Inferior parietal cortex (tissue), 1 donor: ENCODE measurements at regions not wholly inside any gene's neighbourhood (a gene's known extent, or its start where the extent isn't known, plus 50 kb on each side); places are given as distances from the start of the nearest gene placed in this dataset.
"Not testable (repeated sequence)": the region's sequence is repeated elsewhere in the genome, so short reads cannot be mapped to it uniquely, and the experiment has no call there.

ENCODE experiments used
- DNase-seq: peaks from one replicate; pipeline ENCODE4 v3.0.0-alpha.2; 2016; ENCODE audit errors: extremely low spot score

DNA sequence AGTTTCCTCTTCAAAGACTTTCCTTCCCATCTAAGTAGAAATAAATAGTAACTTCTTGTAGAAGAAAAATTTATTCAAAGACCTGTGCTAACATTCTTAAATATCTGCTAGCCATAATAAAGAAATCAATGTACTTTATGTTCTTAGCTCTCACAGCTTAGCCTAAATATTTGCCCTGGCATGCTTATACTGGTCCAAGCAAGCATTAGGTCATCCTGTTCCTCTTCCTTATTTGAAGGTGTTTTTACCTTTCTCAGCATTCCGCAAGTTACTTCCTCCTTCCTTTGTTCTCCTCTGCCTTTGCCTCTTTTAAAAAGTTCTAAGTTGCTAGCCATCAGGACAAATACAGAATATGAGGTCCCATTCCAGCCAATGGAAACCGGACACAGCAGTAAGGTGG is 623.9 kb downstream of the EPM2A start:
- DNase-seq: not testable (repeated sequence)

DNA sequence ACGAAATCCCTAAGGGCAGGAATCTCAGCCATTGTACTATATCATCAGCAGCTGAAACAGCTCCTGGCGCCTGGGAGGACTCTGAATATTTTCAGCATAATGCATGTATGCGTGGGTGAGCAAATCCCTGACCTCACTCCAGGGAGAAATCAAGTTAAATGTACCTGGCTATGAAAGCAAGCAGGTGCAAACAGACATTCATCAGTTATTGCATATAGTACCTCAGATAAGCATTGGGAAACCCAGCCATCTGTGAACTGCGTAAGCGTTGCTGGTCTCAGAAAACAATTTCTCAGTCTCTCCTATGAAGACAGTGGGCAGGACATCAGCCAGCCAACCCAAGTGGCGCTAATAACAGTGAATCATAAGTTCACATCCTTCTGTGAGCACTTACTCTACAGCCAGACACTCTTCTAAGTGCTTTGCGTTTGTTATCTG is 622.6 kb downstream of the EPM2A start:
- DNase-seq: no peak

DNA sequence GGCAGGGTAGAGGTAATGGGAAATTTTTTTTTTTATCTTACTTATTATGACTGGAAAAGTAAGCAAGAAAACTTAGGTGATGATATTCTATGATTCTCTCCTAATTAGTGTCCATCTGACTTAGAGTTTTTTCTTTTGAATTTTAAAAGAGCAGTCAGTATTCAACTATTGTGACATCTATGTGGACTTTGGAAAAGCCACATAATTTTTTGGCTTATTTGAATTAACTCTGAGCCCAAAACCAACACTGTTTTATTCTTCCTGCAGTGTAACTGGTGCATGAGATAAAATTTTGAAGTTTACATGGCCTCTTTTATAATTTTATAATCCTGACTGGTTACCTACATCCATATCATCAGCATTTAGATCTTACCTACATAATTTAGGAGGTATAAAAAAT is 619.7 kb downstream of the EPM2A start:
- no peak for DNase-seq

DNA sequence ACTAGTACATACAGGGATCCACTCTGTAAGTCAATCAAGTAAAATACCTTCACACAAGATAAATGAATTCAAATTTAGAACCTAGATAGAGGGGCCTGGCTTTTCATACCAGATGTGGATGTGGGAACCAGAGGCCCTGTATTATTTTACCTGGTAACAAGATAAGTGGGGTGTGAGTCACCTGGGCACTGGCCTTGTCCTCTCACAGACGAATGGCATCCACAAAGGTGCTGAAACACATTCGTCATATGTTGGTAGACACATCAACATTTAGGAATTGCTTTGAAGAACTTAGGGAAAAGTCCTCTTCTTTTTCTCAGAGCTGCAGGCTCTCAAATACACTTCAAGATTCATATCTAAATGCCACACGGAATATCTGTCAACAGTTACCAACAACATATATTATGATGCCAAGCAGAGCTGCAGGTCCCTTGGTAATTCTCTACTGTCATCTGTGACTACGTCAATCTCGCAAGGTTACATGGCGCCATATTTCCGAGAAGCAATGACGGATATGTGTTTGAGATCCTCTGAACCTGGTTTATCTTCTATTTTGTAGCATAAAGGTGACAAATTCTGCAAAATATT is 618.6 kb downstream of the EPM2A start:
- no peak for DNase-seq

DNA sequence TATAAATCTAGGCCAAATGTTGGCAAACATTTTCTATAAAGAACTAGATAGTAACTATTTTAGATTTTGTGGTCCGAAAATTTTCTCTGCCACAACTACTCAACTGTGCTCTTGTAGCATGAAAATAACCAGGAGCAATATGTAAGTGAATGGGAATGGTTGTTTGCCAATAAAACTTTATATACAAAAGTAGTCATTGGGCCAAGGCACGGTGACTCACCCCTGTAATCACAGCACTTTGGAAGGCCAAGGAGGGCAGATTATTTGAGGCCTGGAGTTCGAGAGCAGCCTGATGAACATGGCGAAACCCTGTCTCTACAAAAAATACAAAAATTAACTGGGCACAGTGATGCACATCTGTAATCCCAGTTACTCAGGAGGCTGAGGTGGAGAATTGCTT is 617.1 kb downstream of the EPM2A start:
- no peak for DNase-seq

GRCh38 chr6:145119081-145119480 is 616.2 kb downstream of the EPM2A start:
- no peak for DNase-seq

GRCh38 chr6:145132709-145133108 is 602.6 kb downstream of the EPM2A start:
- no peak for DNase-seq

DNA sequence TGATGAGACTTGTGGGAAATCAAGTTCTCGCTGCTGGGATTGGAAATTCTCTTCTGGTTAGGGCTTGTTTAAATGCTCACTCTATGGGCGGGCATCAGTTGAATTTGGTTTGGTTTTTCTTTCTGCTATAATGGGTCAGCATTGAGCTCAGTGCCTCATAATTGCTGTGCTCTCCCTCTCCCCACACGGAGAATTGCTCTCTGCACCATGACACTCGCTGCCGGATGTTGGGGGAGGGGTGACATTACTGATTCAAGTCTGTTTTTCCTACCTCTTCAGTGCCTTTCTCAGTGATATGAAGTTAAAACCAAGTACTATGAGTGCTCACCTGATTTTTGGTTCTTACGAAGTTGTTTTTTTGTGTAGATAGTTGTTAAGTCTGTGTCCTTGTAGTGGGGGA is 599.6 kb downstream of the EPM2A start:
- no peak for DNase-seq

DNA sequence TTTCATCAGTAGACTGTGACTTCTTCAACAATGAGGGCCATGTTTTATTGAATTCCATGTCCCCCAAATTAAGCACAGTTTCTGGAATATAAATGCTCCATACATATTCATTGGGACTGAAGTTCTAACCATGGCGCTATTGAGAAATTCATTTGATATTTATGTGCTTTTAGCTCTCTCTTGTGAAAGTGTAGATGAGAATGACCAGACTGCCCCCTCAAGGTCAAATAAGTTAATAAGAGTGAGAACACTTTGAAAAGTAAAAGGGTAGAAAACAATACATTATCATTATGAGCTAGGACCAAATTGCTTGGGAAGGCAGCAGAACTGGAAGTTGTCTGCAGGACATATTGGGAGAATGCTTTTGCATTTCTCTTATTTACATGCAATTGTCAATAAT is 597.9 kb downstream of the EPM2A start:
- DNase-seq: no peak

GRCh38 chr6:145138469-145139139 is 596.7 kb downstream of the EPM2A start:
- no peak for DNase-seq

GRCh38 chr6:145139140-145139850 is 596.0 kb downstream of the EPM2A start:
- DNase-seq: no peak

DNA sequence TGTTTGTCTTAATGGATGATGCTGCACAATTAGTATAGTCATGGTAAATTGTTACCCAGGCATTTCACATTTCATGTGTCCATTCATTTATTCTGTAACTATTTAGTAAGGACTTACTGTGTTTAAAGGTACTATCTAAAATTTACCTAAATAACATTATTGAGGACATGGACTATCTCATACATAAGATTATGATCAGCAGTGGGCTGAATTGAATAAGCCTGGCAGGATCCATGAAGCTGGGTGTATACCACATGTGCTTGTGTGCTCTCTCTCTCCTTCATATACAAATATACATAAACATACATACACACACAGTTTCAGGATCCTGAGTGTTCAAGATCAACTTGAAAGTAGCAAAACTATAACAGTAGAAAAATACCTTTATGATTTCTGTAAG is 595.4 kb downstream of the EPM2A start:
- DNase-seq: no peak

- no peak for DNase-seq
These were observed 593.7 kb downstream of the EPM2A start for GRCh38 chr6:145141572-145141971.

DNA sequence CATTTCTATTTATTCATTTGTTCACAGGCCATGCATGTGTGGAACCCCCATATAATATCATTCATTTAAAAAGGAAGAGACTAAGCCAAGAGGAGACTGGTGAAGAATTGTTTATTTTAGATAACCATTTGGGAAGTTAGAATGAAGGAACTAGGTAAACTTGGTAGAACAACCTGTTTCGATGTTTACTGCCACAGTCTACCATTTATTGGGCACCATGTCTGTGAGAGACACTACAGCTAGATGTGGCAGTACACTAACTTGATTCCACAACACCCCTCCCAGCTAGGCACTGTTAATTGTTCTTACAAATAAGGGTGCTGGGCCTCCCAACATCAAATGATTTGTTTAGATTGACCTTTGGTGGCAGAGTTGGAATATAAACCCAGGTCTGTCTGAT is 592.4 kb downstream of the EPM2A start:
- no peak for DNase-seq

- no peak for DNase-seq
These were observed 591.9 kb downstream of the EPM2A start for GRCh38 chr6:145143379-145143778.

DNA sequence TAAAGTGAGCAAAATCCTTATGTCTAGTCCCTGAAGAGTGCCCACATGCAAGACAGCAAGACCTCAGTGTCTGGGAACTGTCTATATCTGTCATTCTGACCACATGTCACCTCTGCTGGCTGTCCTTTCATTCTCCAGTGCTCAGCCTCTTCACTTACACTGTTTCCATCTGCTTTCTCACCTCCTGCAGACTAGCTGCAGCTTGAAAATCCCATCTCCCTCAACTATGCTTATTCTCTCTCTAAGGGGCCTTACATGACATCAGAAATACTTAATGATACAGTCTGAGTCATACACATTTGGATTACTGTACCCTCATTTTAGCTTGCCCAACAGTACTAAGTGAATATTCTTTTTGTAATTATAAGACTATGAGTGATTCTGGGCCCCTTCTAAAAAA is 587.8 kb downstream of the EPM2A start:
- no peak for DNase-seq

GRCh38 chr6:145147981-145148749 is 587.2 kb downstream of the EPM2A start:
- no peak for DNase-seq

GRCh38 chr6:145148776-145149175 is 586.5 kb downstream of the EPM2A start:
- DNase-seq: no peak

DNA sequence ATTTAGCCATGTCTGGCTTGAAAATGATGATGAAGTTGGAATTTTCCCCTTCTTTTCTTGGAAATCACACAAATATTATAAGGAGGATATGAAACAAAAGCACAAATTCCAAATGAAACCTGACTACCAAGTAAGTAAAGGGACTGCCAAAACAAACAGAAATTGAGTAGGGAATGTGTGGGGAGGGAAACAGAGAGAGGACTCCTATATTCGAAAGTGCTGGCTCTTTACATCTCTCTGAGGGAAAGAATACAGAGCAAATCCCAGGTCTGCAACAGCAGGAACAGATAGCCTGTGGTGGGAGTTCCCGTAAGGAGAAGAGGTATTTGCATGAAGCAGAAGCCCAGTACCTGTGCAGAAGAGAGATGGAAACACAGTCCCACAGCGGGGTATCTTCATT is 583.7 kb downstream of the EPM2A start:
- DNase-seq: no peak

GRCh38 chr6:145153495-145153894 is 581.8 kb downstream of the EPM2A start:
- DNase-seq: no peak

- DNase-seq: no peak
These were observed 579.9 kb downstream of the EPM2A start for GRCh38 chr6:145155411-145155810.
